OCI-M2 (cell line): ENCODE measurements at regions not wholly inside any gene's neighbourhood (a gene's known extent, or its start where the extent isn't known, plus 50 kb on each side); places are given as distances from the start of the nearest gene placed in this dataset.

ENCODE experiments used
- DNase-seq: peaks from one replicate; lab custom pipeline; 2025; ENCODE audit not compliant: unreplicated experiment; lab: John Stamatoyannopoulos, UW

DNA sequence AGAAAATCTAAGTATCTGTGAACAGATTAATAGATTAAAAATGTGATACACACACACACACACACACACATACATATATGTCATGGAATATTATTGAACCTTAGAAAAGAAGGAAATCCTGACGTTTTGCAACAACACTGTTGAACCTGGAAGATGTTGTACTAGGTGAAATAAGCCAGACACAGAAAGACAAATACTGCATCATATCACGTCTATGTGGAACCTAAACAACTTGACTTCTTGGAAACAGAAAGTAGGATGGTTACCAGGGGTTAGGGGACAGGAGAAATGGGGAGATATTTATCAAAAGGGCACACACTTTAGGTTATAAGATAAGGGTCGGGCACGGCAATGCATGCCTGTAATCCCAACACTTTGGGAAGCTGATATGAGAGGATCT lies 698.4 kb upstream of the ID2 start:
- DNase-seq = no peak

DNA sequence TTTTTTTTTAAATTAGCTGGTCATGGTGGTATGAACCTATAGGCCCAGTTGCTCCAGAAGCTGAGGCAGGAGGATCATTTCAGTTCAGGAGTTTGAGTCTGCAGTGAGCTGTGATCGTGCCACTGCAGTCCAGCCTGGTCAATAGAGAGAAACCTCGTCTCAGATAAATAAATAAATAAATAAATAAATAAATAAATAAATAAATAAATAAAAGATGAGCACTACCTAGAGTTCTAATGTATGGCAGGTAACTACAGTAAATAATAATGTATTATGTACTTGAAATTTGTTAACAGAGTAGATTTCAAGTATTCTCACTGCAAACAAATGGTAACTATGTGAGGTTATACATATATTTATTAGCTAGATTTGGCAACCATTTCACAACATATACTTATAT lies 697.9 kb upstream of the ID2 start:
- no peak for DNase-seq

DNA sequence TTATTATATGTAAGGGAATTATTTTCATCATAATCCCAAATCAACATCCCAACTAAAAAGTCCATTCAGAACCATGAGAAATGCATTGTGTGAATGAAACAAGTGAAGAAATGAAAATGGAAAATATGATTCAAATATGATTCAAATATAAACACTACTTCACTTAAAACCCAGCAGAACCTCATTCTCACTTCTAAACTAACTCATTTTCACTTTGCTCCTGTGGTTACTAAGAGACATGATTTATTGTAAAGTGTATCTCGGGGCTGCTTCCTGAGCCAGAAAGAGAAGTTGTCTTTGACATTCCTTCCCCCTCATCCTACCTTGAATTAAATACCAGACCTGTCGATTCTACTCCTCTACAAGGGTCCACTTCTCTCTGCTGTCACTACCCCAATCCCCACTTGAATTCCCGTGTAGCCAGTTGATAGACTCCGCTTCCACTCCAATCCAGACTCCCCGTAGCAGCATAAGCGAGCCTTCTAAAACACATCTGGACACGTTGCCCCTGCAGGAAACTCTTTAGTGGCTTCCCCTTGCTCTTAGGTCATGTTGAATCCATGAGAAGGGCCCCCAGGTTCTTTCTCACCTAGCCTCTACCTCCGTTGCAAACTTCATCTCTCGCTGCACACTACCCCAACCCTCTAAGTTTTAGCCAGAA lies 697.0 kb upstream of the ID2 start:
- DNase-seq = no peak

DNA sequence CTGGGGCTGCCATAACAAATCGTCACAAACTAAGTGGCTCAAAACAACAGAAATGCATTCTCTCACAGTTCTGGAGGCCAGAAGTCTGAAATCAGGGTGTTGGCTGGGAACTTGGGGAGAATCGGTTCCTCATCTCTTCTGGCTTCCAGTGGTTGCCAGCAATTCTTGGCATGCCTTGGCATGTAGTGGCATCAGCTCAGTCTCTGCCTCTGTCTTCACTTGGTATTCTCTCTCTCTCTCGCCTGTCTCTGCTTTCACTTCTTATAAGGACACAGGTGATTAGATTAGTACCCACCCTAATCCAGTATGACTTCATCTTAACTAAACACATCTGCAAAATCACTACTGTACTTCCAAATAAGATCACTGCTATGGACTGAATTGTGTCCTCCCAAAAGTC lies 695.4 kb upstream of the ID2 start:
- DNase-seq = no peak

DNA sequence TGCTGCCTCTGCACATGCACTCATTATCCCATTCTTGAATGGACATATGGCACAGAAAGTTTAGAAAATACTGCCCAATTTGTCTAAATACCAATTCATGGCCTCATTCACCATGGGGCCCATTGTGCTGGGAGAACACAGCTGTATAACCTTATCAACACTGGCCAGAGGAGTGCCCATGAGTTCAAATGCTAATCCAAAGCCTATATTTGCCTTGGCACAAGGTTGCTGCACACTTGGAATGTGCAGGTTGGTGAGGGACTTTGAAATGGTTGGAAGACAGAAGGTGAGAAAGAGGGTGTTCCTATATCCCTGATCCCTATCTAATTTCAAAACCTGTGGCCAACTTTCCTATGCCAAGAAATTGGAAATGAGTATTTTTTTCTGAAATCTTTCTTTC lies 693.9 kb upstream of the ID2 start:
- DNase-seq = no peak

DNA sequence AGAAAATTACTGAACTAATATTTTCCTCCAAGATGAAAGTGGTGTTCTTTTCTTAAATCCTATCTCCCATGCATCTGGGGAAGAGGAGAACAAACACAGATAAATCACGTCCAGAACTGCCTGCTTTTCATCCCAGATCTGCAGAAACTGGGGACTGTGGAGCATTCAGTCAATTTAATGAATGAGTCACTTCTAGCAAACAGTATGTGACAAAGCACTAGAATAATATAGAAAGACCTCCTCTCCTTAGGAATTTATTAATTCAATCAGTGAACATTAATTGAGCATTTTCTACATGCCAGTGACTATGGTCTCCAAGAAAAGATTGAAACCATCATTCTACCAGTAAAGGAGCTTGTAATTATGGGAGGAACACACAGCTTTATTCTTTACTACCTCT lies 693.4 kb upstream of the ID2 start:
- no peak for DNase-seq

DNA sequence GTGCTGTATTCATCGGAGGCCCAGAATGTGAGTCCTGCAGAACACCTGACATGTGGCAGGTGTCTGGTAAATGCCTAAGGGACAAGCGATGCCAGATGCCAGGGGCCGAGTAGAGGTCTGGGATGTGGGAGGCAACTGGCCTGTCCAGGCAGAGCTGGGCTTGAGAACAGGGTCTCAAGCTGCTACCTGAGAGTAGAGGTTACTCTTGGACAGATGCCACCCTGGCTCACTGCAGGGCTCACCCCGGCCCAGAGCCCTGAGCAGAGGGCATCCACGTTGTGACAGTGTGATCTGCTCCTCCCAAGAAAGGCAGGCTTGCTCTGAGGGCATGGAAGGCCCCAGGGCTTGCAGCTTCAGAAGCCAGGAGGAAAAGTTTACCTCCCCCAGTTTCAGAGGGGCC lies 692.0 kb upstream of the ID2 start:
- no peak for DNase-seq

DNA sequence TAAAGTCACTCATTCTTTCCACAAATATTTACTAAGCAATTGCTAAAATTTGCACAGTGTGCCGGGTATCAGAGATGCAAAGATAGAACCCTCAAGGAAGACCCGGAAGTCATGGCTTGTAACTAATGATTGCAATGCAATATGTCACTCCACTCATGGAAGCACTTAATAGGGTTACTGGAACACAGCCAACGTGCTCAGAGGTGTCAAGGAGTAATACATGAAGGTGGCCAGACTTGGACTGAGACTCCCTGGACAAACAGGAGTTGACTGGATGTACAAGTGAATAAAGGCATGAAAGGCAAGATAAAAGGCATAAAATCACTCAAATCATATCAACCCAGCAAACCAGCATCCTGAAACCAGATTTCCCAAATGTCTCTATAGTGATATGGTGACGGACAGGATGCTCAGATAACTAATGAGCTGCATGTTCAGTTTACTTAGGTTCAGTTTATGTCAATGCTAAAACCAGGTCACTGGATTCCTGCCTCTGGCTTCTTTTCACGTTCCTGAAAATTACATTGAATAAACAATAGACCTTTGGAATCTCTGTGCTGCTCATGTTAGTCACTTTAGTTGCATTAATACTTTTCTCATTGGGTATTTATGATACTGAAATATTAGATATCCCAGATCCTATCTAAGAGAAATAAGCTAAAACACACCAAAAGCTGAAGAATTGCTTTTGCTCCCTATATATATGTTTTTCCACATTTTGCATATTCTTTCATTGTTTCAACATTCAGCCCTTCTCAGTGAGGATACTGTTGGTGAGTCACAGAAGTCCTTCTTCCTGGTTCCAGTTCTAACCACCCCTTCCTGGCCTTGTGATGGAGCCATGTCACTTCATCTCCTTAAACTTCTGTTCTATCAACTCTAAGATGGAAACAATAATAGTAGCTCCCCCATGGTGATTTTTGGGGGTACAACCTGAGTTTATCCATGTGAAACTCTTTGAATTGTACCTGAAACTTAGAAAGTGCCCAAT lies 688.9 kb upstream of the ID2 start:
- DNase-seq = no peak

DNA sequence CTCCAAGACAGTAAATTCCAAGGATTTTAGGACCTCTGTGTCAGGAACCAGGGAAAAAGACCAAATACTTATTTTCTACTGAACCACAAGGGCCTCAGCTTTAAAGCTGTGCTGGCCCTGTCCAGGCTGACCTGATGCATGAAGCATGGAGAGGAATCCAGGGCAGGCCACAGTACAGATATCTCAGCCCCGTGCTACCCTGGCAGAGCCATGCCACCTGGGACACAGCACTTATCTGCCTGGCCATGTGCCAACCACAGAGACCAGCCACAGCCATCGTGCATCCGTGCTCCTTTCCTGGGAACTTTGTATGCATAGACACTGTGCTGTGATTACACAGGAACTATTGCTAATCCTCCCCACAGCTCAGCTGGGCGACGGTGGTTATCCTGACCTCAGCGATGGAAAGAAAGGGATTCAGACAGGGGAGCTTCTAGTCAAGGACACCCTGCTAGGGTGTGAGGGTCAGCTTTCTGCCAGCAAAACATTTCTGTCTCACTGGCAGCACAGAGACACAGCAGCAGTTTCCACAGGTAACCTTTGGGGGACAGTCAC lies 687.4 kb upstream of the ID2 start:
- no peak for DNase-seq

DNA sequence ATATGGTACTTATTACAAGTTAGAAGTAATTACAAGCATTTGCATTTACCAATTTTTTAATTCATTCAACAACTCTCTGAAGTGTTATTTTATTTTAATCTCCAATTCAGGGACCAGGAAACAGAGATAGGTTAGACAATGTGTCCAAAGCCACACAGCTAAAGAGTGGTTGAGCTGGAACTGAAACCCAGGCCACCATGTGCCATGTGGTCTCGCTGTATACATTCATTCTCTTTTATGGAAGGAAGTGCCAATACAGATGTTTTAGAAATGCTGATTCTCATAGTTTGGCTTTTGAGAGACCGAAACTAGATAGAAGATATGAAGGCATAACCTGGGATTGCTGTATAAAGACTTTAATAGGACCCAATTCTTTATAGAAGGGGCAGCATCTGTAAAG lies 684.6 kb upstream of the ID2 start:
- DNase-seq = no peak

DNA sequence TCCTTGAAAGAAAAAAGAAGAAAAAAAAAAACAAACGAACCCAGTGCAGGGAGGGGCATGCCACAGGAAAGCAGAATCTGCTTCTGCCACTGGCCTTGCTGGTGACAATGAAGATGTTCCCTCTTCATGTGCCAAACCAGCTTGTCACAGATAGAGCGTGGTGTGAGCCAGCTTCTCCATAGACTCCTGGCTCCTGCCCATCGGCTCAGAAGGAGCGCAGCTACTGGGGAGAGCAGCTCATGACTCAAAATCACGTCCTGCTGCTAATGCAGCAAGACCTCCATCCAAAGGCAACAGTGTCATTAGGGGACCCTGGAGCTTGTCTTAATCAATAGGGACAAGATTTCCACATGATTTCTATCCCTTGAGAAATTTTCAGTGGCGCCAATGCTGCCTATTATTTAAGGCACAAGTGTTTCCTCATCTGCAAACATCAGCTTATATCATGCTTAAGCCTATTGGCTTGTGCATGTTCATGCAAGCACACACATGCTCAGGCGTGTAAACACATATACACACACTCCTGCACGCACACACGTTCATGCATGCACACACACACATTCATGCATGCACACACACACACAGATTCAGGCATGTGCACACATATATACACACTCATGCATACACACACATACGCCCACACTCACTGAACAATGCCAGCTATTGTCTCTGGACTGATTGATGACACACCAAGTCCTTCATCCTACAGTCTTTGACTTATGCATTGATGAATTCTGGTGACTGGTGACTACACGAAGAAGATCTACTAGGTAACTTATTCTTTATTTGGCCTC lies 682.0 kb upstream of the ID2 start:
- no peak for DNase-seq

DNA sequence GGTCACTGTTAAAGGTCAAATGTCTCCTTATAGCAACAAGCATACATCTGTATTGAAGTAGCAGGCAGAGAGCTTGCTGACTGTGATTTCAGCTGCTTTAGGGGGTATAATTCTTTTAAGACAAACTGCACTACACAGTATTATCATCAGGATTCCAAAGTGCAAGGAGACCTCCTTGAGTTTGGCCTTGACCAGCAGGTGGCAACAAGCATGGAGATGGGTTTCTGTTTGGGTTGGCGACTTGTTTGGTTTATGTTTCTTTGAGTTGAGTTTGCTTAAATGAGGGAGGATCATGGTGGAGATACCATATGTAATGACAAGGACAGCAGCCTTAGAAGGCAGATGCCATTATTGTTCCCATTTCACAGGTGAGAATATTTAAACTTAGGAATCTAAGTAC lies 681.0 kb upstream of the ID2 start:
- no peak for DNase-seq

DNA sequence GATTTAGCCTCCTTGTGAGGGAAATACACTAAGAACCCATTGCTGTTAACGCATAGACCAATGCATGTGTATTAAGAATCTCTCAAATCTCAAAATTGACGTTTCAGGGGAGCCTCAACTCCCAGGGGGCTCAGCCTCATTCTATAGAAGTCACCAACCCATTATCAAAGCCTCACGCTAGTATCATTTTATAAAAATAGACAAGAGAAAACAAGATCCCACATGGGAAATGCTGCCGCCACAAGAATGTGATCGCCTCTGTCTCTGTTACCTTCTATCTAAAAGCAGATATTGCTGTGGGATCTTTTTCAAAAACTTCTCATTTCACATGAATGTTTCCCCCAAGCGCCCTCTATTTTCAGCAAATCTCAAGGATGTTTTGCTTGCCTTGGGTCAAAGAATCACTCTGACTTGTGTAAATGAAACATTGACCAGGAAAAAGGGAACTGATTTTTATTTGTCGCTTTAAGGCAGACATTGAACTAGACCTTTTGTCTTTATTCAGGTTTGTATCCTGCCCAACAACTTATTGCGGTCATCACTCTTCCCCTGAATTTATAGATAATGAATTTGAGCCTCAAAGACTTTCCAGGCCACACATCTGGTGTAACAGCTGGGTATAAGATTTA lies 679.0 kb upstream of the ID2 start:
- no peak for DNase-seq

DNA sequence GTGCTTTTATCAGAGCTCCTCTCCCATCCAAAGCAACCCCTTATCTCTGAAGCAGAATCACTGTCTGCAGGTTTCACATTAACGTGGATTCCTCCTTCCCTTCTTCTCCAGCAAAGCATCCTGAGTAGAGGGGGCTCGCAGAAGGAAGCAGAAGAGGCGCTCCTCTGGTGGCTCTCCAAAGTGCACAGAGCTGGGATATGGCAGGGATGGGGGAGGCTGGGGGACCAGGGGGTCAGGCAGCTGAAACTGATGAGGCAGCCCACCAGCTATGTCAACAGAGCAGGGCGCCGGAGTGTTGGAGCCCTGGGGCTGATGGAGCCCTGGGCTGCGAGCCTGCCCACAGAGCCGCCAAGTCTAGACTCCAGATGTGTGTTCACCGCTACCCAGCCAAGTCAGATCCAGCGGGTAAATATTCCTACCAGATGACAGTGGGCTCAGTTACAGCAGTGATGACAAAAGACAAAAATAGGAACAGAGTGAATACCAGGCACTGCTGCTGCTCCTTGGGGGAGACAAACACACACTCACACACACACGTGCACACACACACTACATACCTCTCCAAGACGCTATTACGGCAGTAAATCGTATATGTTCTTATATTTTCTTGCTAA lies 678.3 kb upstream of the ID2 start:
- DNase-seq = no peak

DNA sequence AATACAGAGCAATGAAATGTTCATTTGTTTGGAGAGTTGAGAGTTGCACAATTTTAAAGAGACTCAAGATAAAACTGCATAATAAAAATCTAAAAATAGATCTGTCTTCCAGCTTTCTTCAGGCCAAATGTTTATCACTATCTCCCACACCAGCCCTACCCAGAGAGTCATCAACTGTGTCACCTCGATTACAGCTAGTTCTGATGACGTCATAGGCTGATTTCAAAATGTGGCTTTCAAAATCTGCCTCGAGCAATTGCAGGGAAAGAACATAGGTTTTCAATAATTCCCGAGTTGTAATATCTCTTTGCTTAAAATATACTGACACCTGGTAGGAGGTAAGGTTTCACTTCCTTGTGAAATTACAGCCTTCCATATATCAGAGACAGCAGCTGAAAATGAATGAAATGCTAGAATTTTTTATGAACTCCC lies 677.6 kb upstream of the ID2 start:
- DNase-seq = no peak

DNA sequence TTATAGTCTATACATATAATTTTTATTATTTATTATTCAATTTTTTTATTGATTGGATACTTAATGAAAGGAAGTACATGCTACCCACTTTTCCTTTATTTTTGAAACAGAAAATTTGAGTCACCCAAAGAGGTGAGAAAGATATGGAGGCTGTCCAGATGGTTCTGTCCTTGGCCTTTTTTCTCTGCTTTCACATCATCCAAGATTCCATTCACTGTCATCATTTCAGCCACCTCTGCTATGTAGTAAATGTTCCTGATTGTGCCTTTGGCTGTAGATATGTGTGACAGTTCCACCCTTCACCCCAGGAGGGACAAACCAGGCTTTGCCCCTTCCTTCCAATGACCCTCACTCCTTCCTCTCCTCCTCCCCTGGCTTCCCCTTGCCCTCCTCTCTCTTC lies 675.7 kb upstream of the ID2 start:
- DNase-seq = no peak

DNA sequence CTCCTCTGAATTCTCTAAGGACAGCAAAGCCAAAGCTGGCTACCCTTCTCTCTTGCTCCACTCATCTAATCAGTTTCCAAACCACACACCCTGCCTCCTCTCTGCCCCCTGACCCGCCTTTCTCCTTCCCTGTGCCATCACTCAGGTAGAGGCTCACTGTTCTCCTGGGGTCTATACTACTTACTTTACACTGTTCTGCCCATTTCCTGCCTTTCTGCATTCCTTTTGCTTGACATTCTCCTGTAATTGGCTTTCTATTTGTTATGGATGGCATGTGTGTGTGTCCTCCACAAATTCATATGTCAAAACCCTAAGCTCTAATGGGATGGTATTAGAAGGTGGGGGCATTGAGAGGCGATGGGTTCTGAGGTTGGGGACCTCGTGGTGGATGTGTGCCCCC lies 675.2 kb upstream of the ID2 start:
- no peak for DNase-seq

DNA sequence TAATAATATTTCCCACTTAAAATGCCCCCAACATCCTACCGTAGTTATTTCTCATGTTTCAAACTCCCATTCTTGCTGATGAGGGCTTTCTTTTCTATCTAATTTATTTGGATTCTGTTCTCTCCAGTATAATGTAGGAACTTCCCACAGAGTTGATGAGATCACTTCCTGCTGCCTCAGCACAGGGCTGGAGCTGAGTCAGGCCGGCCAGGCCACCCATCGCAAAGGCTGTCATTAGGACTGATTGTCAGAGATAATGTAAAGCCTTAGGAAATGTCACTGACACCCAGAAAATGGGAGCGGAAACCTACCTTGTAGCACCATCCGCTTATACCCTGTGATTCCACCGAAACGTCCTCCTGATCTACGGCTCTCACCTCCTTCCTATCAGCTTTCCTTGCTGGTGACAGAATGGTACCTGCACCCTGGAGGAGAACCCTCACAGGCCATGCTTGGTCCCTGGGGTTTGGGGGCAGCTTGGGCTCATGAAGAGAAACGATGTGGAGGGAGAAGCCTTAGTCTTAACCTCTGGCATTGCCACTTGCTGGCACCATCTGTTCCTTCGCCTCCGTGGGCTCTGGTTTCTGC lies 672.8 kb upstream of the ID2 start:
- DNase-seq = no peak

DNA sequence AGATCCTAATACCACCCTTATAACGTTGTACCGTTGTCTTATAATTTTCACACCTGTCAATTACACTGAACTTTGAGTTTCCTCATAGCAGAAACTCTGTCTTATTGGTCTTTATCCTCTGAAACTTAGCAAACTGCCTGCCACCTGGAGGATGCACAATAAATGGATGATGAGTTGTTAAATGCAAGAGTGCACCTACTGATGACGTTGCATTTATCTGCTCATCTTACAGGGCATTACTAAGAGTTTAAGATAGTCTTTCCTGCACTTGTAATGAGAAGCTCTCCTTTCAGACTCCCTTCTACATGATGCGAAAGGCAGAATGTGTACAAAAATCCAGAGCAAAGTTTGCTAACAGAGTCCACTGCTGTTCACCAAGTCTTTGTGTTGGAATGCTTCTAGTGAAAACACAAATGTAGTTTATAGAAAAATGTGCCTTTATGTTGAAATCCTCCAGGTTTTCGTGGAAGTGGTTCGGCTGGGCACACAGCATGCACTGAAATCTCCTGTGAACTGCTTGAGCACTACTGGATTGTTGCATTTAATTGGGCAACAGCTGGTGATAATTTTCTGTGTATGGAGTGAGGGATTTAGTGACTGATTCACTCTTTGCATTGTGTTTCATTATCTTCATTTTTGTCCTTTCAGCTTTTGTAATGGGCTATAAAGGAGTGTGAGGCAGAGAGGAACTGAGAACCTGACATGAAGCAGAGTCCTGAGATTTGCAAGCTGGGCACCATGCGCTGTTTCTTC lies 665.8 kb upstream of the ID2 start:
- no peak for DNase-seq
